Superior temporal gyrus (tissue), 1 donor: ENCODE measurements at regions not wholly inside any gene's neighbourhood (a gene's known extent, or its start where the extent isn't known, plus 50 kb on each side); places are given as distances from the start of the nearest gene placed in this dataset.
"Not testable (repeated sequence)": the region's sequence is repeated elsewhere in the genome, so short reads cannot be mapped to it uniquely, and the experiment has no call there.

Experiments
- DNase-seq: peaks from one replicate; pipeline ENCODE4 v3.0.0-alpha.2; 2016; ENCODE audit errors: extremely low spot score

- not testable (repeated sequence) for DNase-seq
These were observed 60.4 kb upstream of the NAA35 start for GRCh38 chr9:85880507-85880906.

GRCh38 chr9:85884256-85884655 is 56.7 kb upstream of the NAA35 start:
- DNase-seq = no peak

GRCh38 chr9:85890962-85891361 is 50.0 kb upstream of the NAA35 start:
- DNase-seq = no peak
